Endothelial cell of umbilical vein (primary cell): ENCODE measurements at regions not wholly inside any gene's neighbourhood (a gene's known extent, or its start where the extent isn't known, plus 50 kb on each side); places are given as distances from the start of the nearest gene placed in this dataset.

Experiments used
- EZH2 ChIP-seq: IDR thresholded peaks from 2 replicates; pipeline ENCODE4 v1.6.1; 2012; ENCODE audit warnings: borderline replicate concordance, low read depth, mild to moderate bottlenecking, moderate library complexity, low read length, inconsistent platforms; ENCODE audit not compliant: severe bottlenecking
- FOS ChIP-seq: IDR thresholded peaks from 2 replicates; pipeline ENCODE4 v1.6.1; 2011; ENCODE audit warnings: mild to moderate bottlenecking, low read length, moderate library complexity, borderline replicate concordance; ENCODE audit not compliant: insufficient read depth
- GATA2 ChIP-seq: IDR thresholded peaks from 2 replicates; pipeline ENCODE4 v1.7.0; 2011; ENCODE audit warnings: low read depth, mild to moderate bottlenecking, moderate library complexity, mixed read lengths, low read length; ENCODE audit not compliant: insufficient read length, insufficient read depth
- JUN ChIP-seq: IDR thresholded peaks from 2 replicates; pipeline ENCODE4 v1.6.1; 2011; ENCODE audit warnings: borderline replicate concordance, low read depth; ENCODE audit not compliant: insufficient read length, insufficient read depth
- MYC ChIP-seq: IDR thresholded peaks from one replicate; pipeline ENCODE4 v1.6.1; 2011; ENCODE audit warnings: mild to moderate bottlenecking, low read depth, low read length
- POLR2A ChIP-seq: IDR thresholded peaks from 2 replicates; pipeline ENCODE4 v1.6.1; 2012; ENCODE audit warnings: low read depth, mild to moderate bottlenecking, control low read depth, low read length
- POLR2AphosphoS5 ChIP-seq: IDR thresholded peaks from 2 replicates; pipeline ENCODE4 v1.6.1; 2012; ENCODE audit warnings: low read depth, mild to moderate bottlenecking, control low read depth, low read length, moderate library complexity; ENCODE audit not compliant: insufficient read depth
- TF ChIP-seq, protein P1 (sequence below), 2 donors: IDR thresholded peaks; 1 replicate in 1 of 2; 2 replicates in 1 of 2; pipeline ENCODE4 v1.5.1; 2011; ENCODE audit warnings: low read length in 2 of 2, mild to moderate bottlenecking in 2 of 2, moderate library complexity in 2 of 2, control low read depth in 1 of 2, inconsistent platforms in 1 of 2, low read depth in 1 of 2; ENCODE audit not compliant: insufficient read depth in 1 of 2; ENCODE audit errors: extremely low read depth in 1 of 2
- TF ChIP-seq, protein P2 (sequence below): IDR thresholded peaks from 2 replicates; pipeline ENCODE4 v1.6.1; 2011; ENCODE audit not compliant: insufficient read depth, insufficient read length

DNA sequence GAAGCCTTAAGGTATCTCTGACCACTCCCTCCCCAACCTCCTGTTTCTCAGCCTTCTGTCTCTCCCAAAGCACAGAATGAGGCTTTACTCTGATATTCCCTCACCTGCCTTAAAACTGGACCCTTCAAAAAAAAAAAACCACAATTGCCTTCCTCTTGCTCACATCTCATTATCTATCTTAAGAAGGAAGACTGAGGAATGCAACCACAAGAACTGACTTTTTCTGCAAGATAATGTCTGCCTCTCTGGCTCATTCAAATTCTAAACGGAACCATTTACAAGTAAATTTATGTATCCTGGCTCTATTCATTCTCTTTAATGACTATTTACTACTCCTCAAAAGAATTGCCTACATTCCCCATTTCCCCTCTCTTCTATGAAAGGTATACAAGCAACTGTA, 545.5 kb upstream of the HTR2C start:
- TF ChIP-seq, protein P1, sequence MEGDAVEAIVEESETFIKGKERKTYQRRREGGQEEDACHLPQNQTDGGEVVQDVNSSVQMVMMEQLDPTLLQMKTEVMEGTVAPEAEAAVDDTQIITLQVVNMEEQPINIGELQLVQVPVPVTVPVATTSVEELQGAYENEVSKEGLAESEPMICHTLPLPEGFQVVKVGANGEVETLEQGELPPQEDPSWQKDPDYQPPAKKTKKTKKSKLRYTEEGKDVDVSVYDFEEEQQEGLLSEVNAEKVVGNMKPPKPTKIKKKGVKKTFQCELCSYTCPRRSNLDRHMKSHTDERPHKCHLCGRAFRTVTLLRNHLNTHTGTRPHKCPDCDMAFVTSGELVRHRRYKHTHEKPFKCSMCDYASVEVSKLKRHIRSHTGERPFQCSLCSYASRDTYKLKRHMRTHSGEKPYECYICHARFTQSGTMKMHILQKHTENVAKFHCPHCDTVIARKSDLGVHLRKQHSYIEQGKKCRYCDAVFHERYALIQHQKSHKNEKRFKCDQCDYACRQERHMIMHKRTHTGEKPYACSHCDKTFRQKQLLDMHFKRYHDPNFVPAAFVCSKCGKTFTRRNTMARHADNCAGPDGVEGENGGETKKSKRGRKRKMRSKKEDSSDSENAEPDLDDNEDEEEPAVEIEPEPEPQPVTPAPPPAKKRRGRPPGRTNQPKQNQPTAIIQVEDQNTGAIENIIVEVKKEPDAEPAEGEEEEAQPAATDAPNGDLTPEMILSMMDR (IDR thresholded peaks at IDR 0.05; ENCODE audit: extremely low read depth in 1 of 2, insufficient read depth in 1 of 2, low read depth in 1 of 2, low read length in 2 of 2), result no peak
- TF ChIP-seq EZH2 (no peak), FOS (no peak), POLR2AphosphoS5 (no peak), POLR2A (no peak), JUN (no peak), GATA2 (no peak), MYC (no peak)
- TF ChIP-seq, protein P2, sequence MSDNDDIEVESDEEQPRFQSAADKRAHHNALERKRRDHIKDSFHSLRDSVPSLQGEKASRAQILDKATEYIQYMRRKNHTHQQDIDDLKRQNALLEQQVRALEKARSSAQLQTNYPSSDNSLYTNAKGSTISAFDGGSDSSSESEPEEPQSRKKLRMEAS, result no peak
